GM08714 (cell line): ENCODE measurements at regions not wholly inside any gene's neighbourhood (a gene's known extent, or its start where the extent isn't known, plus 50 kb on each side); places are given as distances from the start of the nearest gene placed in this dataset.

Experiments
- H3K4me3 ChIP-seq: fragments of 200-500 bp; sonication (Bioruptor generic); 2 replicates; pipeline ENCODE4 v1.5.1; 2014; ENCODE audit warnings: mild to moderate bottlenecking, low read length, inconsistent platforms
- ZNF274 ChIP-seq: IDR thresholded peaks from 2 replicates; pipeline ENCODE4 v1.6.1; 2012; ENCODE audit warnings: mild to moderate bottlenecking, low read depth, low read length

GRCh38 chr12:125376422-125376821, 311.2 kb downstream of the AACS start:
- no peak overlapping the region for H3K4me3 ChIP-seq
- TF ChIP-seq ZNF274: no peak

GRCh38 chr12:125377093-125377492, 311.9 kb downstream of the AACS start:
- H3K4me3 ChIP-seq: no peak overlapping the region
- TF ChIP-seq ZNF274: no peak

- TF ChIP-seq ZNF274: no peak
- H3K4me3 ChIP-seq: no peak overlapping the region
These were observed 316.1 kb downstream of the AACS start for GRCh38 chr12:125381373-125381772.

GRCh38 chr12:125382926-125383325, 317.7 kb downstream of the AACS start:
- TF ChIP-seq ZNF274: no peak
- no peak overlapping the region for H3K4me3 ChIP-seq

- TF ChIP-seq ZNF274: no peak
- H3K4me3 ChIP-seq: no peak overlapping the region
These were observed 321.4 kb downstream of the AACS start for GRCh38 chr12:125386652-125387051.

- no peak overlapping the region for H3K4me3 ChIP-seq
- TF ChIP-seq ZNF274: no peak
These were observed 322.0 kb downstream of the AACS start for GRCh38 chr12:125387206-125387605.

GRCh38 chr12:125389061-125389697, 323.9 kb downstream of the AACS start:
- no peak for TF ChIP-seq ZNF274
- H3K4me3 ChIP-seq: no peak overlapping the region

- TF ChIP-seq ZNF274: no peak
- H3K4me3 ChIP-seq: no peak overlapping the region
These were observed 328.3 kb downstream of the AACS start for GRCh38 chr12:125393569-125393968.

GRCh38 chr12:125395583-125396215, 330.5 kb downstream of the AACS start:
- H3K4me3 ChIP-seq: no peak overlapping the region
- TF ChIP-seq ZNF274: no peak

- no peak overlapping the region for H3K4me3 ChIP-seq
- no peak for TF ChIP-seq ZNF274
These were observed 334.3 kb downstream of the AACS start for GRCh38 chr12:125399489-125399888.

- TF ChIP-seq ZNF274: no peak
These were observed 337.9 kb downstream of the AACS start for GRCh38 chr12:125402874-125403789.

GRCh38 chr12:125403843-125404242, 338.6 kb downstream of the AACS start:
- TF ChIP-seq ZNF274: no peak
- H3K4me3 ChIP-seq: no peak overlapping the region

More at GRCh38 chr12:125402874-125403789, 337.9 kb downstream of the AACS start:
- H3K4me3 ChIP-seq: no peak overlapping the region

GRCh38 chr12:125406131-125406530, 340.9 kb downstream of the AACS start:
- H3K4me3 ChIP-seq: no peak overlapping the region
- TF ChIP-seq ZNF274: no peak

- no peak for TF ChIP-seq ZNF274
- no peak overlapping the region for H3K4me3 ChIP-seq
These were observed 343.5 kb downstream of the AACS start for GRCh38 chr12:125408718-125409117.

GRCh38 chr12:125412506-125412905, 347.3 kb downstream of the AACS start:
- no peak overlapping the region for H3K4me3 ChIP-seq
- TF ChIP-seq ZNF274: no peak
